ENCODE measurements at regions not wholly inside any gene's neighbourhood (a gene's known extent, or its start where the extent isn't known, plus 50 kb on each side); places are given as distances from the start of the nearest gene placed in this dataset.

DNA sequence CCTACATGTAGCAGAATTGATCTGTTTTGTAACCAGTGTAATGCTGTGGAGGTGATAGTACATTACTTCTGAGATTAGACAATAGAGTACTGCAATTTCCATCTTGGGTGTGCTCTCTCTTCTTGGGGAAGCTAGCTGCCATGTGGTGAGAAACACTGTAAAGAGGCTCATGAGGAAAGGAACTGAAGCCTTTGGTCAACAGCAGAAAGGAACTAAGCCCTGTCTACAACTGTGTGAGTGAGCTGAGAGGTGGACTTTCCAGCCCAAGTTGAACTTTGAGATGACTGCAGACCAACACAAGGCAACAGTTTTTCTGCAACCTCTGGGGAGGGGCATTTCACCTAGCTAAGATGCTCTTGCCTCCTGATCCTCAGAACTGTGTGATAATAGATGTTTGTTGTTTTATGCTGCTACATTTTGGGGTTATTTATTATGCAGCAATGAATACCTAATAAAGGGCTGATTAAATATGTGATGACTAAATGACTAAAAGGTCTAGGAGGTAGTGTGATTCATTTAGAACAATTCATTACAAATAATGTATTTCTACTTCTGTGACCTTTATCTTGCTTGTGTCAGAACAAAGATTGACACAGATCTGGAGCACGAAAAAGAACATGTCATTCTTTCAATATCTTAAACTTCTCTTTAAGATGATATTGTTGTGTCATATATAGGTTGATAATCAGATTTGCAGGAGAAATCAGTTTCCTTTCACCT, 121.6 kb upstream of the THRB start:
- TF ChIP-seq, protein P1, sequence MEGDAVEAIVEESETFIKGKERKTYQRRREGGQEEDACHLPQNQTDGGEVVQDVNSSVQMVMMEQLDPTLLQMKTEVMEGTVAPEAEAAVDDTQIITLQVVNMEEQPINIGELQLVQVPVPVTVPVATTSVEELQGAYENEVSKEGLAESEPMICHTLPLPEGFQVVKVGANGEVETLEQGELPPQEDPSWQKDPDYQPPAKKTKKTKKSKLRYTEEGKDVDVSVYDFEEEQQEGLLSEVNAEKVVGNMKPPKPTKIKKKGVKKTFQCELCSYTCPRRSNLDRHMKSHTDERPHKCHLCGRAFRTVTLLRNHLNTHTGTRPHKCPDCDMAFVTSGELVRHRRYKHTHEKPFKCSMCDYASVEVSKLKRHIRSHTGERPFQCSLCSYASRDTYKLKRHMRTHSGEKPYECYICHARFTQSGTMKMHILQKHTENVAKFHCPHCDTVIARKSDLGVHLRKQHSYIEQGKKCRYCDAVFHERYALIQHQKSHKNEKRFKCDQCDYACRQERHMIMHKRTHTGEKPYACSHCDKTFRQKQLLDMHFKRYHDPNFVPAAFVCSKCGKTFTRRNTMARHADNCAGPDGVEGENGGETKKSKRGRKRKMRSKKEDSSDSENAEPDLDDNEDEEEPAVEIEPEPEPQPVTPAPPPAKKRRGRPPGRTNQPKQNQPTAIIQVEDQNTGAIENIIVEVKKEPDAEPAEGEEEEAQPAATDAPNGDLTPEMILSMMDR (IDR thresholded peaks at IDR 0.05 in 2 of 3, conservative IDR thresholded peaks at IDR 0.05 in 1 of 3; ENCODE audit: control insufficient read depth in 2 of 3, extremely low read depth in 1 of 3, insufficient read depth in 1 of 3, low read depth in 3 of 3, low read length in 3 of 3) = no peak
- TF ChIP-seq CBFB (IDR thresholded peaks at IDR 0.05; ENCODE audit: low read depth) (no peak), YY1 (IDR thresholded peaks at IDR 0.05; ENCODE audit: low read depth, low read length) (no peak), TAF1 (IDR thresholded peaks at IDR 0.05; ENCODE audit: borderline replicate concordance, low read depth, low read length) (no peak), POLR2A (IDR thresholded peaks at IDR 0.05; ENCODE audit: low read depth, low read length) (no peak), CREB1 (IDR thresholded peaks at IDR 0.05; ENCODE audit: low read depth) (no peak), HDAC6 (IDR thresholded peaks at IDR 0.05; ENCODE audit: unreplicated experiment) (no peak)

Measured in GM12878 (cell line).